G401.6 (cell line): ENCODE measurements at regions not wholly inside any gene's neighbourhood (a gene's known extent, or its start where the extent isn't known, plus 50 kb on each side); places are given as distances from the start of the nearest gene placed in this dataset.
"Not testable (repeated sequence)": the region's sequence is repeated elsewhere in the genome, so short reads cannot be mapped to it uniquely, and the experiment has no call there.

ENCODE experiments used
- FAIRE-seq: peaks from 2 replicates; lab custom pipeline; 2012; peaks lifted over from hg19 to GRCh38; lab: Jason Lieb, UNC

DNA sequence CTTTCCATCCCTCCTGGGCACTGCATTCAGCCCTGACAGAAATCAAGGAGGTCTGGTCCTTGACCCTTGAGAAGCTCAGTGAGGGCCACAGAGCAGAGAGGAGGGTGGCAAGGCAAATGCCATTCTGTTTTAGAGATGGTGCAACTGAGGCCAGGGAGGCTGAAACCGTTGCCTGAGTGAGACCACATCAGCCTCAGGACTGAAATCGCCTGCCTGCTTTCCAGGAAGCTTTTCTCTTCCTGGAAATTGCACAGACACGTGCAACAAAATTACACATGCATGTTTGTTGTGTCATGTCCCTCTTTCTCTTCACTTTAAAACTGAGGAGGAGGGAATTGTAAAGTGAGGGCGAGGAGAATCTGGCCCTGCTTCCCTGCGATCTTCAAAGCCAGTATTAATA, 113.7 kb upstream of the PDE10A start:
- no peak for FAIRE-seq

DNA sequence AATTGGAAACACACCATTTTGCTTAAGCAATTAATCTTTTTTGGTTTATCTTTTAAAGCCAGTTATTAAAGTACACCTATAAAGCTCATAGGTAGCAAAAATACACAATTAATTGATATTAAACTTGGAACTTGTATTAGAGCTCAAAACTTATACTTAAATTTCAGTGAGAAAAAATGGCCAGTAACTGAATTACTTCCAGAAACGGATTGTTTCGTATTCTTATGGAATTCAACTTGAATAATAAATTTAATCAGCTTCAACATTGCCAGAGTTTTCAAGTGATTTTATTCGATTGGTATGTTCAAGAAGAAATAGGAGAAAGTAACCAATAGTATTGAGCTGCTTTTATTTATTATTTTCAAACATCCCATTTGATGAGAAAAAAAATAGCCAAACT, 112.7 kb upstream of the PDE10A start:
- FAIRE-seq = no peak

DNA sequence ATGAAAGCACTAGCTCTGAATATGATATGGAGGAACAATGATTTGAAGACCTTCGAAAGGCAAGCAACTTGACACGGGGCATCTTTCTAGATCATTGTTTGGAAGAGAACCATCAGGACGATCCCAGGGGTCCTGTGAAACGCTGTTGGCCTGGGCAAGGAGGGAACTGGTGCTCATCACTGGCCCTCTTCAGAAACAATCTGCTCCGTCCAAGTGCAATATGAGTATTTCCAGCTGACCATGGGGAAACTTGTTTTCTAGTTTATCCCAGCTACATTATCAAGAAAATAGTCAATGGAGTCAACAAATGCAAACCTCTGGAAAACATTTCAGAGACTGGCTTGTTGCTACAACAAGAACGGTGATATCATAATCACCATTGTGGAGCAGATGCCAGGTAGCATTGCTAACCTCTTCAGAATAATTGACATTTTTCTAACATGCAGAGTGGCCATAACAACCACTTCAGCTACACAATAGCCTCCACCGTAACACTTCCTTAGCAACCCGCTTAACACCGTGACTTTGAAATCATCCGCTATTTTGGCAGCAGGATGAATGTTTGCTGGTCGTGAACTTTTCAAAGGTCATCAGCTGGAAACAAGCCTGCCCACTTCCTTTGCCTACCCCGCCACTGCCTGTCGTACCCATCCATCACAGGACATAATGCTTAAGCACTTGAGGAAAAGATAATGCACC, 112.0 kb upstream of the PDE10A start:
- no peak for FAIRE-seq

DNA sequence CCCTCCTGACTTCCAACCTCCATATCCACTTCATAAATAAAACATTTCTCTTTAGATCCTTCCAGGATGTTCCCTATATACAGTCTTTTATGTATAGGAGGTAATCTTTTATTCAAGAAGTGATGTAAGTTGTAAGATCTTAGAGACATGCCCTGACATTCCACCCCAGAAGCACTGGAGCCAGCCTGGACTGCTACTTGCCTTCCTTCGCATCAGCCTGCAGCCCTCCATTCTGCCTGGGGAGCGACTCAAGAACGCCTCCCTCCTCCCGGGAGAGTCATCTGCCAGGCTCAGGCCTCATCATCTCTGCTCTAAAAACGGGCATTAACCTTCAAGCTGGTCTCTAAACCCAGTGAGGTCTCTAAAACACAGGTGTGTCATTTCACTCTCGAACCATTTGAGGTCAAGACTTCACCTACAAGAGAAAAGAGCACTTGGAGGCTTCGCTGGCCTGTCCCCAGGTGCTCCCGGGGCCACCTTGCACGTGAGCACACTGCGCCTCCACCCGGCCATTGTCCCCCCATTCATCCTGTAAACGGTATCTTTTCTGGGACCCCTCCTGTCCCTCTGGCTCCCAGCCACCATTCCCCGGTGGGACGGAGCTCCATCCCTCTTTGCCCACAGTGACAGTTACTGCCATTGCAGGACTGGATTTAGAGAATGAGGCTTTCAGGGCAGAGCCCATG, 107.5 kb upstream of the PDE10A start:
- no peak for FAIRE-seq

DNA sequence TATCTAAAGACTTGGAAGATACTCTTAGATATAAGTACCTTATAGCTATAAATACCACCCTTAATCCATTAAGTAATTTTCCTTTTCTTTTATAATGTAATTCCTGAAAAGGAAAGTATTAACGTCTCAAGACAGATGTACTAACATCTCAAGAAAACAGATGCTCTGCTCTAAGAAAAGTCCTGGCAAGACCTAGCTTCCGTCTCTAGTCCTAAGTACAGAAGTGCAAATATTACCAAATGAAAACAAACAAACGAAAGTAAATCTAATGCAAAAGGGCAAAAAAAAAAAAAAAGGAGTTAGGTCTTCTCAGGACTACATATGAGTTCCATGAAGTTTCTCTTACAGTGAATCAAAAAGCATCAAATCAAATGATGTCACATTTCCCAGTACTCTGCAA, 106.8 kb upstream of the PDE10A start:
- no peak for FAIRE-seq

DNA sequence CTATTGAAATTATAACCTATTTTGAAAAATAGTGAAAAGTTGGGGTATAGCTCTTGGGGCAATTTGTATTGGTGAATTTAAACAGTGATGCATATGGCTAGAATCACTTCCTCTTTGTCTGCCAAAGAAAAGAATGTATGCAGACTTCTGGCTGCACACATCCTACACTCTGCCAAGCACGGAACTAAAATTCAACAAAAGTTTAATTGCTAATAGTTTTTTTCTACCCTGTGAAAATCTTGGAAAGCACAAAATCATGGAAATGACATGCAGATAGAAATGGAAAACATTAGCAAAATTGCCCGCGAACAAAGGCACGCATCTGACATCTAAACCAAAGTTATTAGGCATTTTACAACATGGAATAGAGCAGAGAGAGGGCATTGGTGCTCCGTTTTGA, 106.4 kb upstream of the PDE10A start:
- no peak for FAIRE-seq

DNA sequence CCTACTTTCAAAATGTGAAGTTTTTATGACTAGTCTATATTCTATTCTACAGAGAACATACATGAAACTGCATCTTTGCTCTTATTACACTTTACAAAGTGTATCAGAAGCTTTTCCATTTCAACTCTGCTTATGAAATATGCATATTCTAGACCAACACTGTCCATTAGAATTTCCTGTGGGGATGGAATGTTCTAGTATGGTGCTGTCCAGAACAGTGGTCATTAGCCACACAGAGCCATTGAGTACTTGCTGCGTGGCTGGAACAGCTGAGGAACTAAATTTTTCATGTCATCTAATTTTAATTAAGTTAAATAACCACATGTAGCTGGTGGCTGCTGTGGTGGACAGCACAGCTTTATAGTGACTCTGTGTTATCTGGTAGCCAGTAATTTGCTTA, 105.9 kb upstream of the PDE10A start:
- no peak for FAIRE-seq

DNA sequence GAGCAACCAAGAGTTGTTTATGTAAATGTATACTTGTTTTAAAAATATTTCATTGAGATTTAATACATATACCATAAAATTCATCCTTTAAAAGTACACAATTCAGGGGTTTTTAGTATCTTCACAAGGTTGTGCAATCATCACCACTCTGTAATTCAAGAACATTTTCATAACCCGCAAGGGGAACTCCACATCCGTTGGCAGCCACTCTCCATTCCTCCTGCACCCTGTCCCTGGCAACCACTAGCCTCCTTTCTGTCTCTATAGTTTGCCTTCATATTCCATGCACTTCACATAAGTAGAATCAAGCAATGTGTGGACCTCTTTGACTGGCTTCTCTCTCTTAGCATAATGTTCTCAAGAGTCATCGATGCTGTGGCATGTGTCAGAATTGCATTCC, 104.2 kb upstream of the PDE10A start:
- no peak for FAIRE-seq

DNA sequence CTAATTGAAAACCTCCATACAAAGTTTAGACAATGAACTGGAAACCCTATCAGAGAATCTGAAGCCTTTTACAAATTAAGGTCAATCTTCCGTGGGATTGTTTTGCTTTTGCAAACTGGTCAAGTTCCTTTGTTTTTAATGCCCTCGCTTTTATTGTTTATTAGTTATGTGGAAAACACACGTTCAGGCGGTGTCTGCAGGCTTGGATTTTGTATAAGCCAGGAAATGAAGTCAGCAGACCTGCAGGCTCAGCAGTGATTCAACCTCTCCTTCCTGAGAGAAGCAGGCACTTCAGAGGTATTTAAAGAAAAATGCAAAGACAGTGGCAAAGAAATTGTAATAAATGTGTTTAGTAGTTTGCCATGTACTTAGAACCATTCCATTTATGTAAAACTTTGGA, 103.4 kb upstream of the PDE10A start:
- FAIRE-seq = no peak

DNA sequence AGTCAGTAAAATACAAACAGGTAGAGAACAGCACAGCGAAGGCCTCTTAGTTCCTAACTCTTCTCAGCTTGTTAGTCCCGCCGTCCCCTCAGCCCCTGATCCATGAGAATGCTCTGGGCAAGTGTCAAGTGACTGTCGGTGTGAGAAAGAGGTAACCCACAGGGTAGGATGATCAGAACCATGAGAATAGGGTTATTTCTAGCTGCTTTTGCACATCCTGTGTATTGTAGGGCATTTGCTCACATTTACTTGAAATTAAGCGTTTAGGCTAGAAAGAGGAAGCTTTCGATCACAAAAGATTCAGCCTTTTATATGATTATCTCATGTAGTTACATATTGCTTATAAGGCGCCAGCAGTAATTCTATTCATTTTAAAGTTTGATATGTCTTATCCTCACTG, 103.0 kb upstream of the PDE10A start:
- no peak for FAIRE-seq

DNA sequence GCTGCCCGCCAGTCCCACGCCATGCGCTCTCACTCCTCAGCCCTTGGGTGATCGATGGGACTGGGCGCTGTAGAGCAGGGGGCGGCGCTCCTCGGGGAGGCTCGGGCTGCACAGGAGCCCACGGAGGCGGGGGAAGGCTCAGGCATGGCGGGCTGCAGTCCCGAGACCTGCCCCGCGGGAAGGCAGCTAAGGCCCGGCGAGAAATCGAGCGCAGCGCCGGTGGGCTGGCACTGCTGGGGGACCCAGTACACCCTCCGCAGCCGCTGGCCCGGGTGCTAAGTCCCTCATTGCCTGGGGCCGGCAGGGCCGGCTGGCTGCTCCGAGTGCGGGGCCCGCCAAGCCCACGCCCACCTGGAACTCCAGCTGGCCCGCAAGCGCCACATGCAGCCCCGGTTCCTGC, 102.2 kb upstream of the PDE10A start:
- not testable (repeated sequence) for FAIRE-seq

DNA sequence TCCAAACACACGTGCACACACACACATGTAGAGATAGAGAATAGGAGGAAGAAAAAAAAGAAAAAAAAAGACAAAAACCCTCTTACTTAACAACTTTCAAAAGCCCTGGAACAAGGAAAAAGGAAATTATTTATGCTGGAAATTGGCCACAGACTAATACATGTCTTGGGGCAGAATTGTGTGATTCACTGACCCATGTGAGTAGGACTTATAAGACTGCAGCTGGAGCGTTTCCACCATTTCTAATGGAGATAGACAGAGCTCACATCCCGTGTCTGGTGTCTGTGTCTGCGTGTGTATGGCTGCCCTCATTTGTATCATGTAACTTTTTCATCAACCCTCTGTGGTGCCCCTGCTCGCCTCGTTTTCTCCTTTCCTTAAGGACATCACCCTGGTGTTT, 99.8 kb upstream of the PDE10A start:
- no peak for FAIRE-seq

DNA sequence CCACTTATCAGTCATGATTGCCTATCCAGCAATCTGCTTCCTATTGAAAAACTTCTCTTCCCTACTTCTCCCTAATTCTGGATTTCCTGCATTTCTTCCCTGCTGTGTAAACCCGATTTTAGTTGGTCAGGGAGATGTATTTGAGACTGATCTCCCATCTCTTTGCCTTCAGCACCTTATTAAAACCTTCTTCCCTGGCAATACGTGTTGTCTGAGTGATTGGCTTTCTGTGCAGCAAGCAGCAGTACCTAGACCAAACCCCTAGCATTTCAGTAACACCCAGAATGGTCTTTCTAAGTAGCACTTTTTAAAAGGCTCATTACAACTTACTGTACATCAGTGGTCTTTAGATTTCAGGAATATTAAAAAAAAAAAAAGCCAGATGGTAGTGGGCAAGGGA, 99.1 kb upstream of the PDE10A start:
- no peak for FAIRE-seq

DNA sequence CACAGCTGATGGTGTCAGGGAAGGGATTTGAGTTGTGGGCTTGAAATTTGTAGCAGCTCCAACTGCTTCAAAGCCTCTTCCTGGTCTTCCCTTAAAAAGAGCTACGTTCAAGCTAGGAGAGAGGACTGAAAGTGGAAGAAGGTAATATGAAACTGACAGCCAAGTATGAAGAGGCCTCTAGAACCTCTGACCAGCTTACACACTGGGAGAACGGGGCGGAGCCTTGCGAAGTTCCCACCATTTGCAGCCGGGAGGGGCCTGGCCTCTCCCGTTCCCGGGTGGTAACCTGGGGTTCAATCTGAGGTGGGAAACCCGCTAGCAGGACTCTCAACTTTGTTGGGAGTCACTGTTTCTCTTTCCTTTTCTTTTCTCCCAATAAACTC, 97.8 kb upstream of the PDE10A start:
- no peak for FAIRE-seq

DNA sequence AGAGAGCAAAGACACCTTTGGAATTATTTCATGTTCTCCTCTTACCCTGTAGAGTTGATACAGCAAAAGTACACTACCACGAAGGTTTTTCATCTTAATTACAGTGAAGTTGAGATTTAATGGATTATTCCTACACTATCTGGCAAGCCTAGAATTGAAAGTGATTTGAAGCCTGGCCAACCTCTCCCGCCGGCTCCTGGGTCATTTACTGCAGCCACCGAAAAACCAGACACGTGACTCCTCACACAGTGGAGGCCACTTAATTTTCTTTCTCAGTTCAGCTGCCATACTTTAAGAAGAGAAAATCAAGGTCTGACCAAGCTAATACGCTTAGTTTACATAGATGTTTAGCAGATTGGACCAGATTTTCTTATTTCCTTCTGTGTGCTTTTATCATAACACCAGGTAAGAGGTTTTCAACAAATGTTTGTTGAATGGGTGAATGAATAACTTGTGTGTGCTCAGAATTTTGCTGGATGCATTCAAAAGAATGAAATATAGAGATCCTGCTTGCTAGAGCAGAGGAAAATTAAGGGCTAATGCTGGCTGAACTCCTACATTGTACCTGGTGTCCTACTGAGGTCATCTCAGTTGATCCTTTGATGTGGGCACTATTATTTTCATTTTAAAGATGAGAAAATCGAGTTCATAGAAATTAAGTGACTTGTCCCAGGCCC, 97.2 kb upstream of the PDE10A start:
- FAIRE-seq = no peak

DNA sequence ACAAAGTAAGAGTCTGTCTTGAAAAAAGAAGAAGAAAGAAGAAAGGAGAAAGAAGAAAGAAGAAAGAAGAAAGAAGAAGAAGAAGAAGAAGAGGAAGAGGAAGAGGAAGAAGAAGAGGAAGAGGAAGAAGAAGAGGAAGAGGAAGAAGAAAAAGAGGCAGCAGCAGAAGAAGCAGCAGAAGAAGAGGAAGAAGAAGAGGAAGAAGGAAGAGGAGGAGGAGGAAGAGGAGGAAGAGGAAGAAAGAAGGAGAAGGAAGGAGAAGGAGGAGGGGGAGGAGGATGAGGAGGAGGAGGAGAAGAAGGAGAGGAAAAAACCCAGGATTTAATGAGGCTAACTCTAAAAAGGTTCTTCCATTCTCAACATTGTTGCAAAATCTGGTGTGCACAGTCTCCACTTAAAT, 95.4 kb upstream of the PDE10A start:
- FAIRE-seq = no peak

DNA sequence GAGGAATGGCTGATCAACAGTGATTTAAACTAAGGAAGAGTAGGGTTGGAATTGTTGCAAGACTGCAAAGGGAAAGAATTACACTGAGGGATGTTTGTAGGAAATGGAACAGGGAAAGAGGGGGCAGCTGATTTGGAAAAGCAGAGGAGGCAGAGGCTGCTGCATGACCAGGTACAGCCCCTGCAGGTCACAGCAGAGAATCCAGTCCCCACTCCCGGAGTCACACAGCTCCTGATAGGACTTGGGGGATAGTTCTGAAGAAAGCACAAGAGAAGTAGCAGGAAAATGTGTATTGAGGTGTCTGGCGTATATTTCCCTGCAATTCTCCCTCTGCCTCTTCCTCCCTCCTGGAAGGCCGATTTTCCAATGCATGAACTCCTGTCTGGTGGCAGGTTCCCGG, 92.5 kb upstream of the PDE10A start:
- FAIRE-seq = no peak

DNA sequence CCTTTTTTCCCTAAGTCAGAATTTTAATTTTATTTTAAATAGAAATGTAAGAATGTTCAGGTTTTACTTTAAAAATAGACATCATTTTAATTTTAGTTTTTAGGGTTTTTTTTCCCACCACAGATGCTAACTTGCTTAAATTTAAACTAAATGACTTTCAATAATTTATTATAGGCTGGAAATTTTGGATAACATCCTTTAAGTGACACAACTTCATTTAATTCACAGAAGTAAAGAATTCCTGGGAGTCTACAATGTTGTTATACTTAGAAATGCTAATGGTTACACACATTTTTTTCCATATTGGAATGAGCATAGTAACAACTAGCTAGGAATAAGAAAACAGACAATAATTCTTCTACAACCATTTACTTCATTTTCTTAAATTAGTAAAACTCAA, 90.5 kb upstream of the PDE10A start:
- FAIRE-seq = no peak

DNA sequence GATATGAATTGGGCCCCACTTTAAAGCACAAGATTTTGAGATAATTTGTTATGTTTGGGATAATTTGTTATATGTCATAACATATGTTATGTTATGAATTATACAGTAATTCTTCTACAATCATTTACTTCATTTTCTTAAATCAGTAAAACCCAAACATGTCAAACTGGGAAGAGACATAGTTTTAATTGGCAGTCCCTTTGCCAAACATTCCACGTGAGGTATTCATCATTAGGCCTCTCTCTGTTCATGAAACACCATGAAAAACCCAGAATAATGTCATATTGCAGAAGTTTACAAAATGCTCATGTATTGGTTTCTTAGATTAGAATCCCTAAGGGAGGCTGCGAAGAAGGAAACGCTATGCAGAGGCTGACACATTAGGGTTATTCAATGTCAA, 89.4 kb upstream of the PDE10A start:
- no peak for FAIRE-seq

DNA sequence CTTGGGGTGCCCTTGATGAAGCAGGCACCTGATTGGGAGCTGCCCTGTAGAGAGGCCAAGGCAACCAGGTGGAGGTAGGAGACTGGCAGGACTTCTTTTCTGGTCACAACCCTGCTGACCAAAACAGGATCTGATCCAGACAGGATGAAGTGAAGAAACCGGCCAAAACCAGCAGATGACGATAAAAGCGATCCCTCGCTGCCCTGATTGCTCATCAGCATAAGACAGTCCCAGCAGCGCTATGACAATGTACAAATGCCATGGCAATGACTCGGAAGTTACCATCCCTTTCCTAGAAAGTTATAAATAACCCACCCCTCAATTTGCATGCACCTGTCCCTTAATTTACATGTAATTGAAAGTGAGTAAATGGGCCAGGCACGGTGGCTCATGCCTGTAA, 88.4 kb upstream of the PDE10A start:
- no peak for FAIRE-seq

DNA sequence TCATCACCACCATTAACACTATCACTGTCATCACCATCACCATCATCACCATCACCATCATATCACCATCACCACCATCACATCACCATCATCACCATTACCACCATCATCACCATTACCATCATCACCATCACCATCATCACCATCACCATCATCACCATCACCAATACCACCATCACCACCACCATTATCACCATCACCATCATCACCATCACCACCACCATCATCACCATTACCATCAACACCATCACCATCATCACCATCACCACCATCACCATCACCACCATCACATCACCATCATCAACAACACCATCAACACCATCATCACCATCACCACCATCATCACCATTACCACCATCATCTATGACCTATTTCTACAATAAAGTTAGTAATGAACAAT, 86.1 kb upstream of the PDE10A start:
- FAIRE-seq = no peak

DNA sequence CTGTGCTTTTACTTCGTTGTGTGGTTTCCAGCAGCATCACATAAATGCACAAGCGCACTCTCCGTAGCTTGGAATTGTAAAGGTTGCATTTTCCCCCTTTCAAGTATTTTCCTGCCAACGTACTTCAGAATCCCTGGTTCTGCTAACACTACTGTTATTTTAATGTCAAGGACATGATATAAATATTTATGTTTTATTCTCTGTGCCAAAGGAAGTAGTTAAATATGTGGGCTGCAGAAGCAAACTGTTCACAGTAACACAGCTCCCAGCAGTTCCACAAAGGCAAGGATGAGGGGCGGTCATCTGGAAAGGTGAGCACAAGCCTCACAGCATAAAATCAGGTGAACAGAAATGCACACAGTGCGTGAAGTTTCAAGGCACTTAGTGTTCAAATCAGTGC, 85.3 kb upstream of the PDE10A start:
- FAIRE-seq = no peak

DNA sequence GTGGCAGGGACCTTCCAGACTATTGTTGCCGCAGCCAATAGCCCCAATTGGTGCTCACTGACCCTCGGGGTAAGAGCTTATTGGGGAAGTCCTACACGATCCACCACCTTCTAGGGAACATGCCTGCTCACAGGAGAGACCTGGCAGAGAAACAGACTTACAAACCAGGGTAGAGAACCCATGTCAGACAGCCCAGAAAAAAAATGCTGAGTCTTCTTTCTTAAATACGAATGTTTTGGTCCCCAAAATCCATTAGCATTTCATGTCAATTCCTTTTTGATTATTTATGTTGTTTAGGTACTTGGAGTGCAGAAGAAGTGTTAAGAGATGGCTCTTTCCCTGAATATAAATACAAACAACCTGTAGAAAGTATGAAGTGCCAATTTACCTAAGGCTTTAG, 84.9 kb upstream of the PDE10A start:
- no peak for FAIRE-seq

DNA sequence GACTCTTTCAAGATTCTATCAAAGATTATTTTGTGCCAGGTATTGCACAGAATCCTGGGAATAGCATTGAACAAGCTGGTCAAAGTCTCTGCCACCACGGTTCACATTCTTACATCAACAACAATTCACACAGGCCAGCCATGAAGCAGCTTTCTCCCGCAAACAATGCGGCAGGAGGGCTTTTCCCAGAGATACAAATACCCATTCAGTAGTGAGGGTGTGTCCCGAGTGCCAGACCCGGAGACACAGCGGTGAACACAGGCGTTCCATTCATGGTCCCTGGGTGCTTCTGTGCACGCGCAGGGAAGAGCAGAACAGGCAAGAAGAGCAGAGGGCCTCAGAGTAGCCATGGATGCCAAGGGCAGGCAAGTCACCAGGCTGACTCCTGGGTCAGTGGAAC, 83.3 kb upstream of the PDE10A start:
- FAIRE-seq = no peak
